ENCODE measurements at regions not wholly inside any gene's neighbourhood (a gene's known extent, or its start where the extent isn't known, plus 50 kb on each side); places are given as distances from the start of the nearest gene placed in this dataset.
"Not testable (repeated sequence)": the region's sequence is repeated elsewhere in the genome, so short reads cannot be mapped to it uniquely, and the experiment has no call there.

DNA sequence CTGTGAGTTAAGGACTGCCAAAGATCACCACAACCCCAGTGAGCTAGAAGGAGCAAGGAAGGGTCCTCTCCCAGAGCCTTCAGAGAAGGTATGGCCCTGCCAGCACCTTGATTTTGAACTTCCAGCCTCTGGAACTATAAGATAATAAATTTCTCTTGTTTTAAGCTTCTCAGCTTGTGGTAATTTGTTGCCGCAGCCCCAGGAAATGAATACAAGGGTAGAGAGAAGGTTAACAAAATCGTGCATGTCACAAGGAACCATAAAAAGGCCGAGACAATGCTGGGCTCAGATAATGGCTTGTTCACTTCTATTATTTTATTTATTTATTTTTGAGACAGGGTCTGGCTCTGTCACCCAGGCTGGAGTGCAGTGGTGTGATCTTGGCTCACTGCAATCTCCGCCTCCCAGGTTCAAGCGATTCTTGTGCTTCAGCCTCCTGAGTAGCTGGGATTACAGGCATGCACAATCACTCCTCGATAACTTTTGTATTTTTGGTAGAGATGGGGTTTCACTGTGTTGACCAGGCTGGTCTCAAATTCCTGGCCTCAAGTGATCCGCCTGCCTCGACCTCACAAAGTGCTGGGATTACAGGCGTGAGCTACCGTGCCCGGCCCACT is 71.5 kb downstream of the WSB1 start:
- H3K4me1 Mint-ChIP-seq: peaks cover 14% of the 10 kb centered on the region
- not testable (repeated sequence) for ATAC-seq (replicated peaks; ENCODE audit: extremely low read depth, poor library complexity, severe bottlenecking); H3K36me3 Mint-ChIP-seq (ENCODE audit: insufficient read depth); H3K27me3 Mint-ChIP-seq; H3K27ac Mint-ChIP-seq (ENCODE audit: low read depth); H3K9me3 Mint-ChIP-seq; H3K4me3 Mint-ChIP-seq; DNase-seq (ENCODE audit: low spot score in 2 of 2)

DNA sequence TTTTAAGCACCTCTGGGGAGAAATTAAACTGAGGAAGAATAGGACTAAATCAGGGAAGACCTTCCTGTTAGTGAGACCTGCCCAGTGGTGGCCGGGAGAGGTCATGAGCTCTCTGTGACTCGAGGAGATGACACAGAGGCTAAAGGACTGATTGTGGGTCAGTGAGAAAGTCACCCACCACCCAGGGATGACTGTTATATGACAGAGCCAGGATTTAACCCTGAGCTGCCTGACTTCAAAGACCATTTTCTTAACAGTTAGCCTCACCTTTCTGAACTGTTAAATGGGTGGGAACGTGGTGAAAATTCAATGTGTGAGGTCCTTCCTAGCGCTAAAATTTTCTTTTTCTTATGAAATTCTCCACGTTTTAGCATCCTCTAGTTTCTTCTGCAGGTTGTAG is 72.5 kb downstream of the WSB1 start:
- no peaks in the 10 kb centered on the region for H3K9me3 Mint-ChIP-seq
- H3K4me3 Mint-ChIP-seq: no peak overlapping the region
- DNase-seq (ENCODE audit: low spot score in 2 of 2): no peak
- no peak for ATAC-seq (replicated peaks; ENCODE audit: extremely low read depth, poor library complexity, severe bottlenecking)
- peaks cover 4% of the 10 kb centered on the region for H3K4me1 Mint-ChIP-seq
- no peaks in the 10 kb centered on the region for H3K36me3 Mint-ChIP-seq (ENCODE audit: insufficient read depth)
- no peak overlapping the region for H3K27ac Mint-ChIP-seq (ENCODE audit: low read depth)
- H3K27me3 Mint-ChIP-seq: peaks cover 3% of the 10 kb centered on the region

GRCh38 chr17:27367121-27367981 is 73.4 kb downstream of the WSB1 start:
- H3K4me3 Mint-ChIP-seq: no peak overlapping the region
- DNase-seq (ENCODE audit: low spot score in 2 of 2) (no peak), ATAC-seq (replicated peaks; ENCODE audit: extremely low read depth, poor library complexity, severe bottlenecking) (no peak)
- no peak overlapping the region for H3K27ac Mint-ChIP-seq (ENCODE audit: low read depth)
- H3K9me3 Mint-ChIP-seq: no peaks in the 10 kb centered on the region
- no peaks in the 10 kb centered on the region for H3K36me3 Mint-ChIP-seq (ENCODE audit: insufficient read depth)
- peaks cover 12% of the 10 kb centered on the region for H3K27me3 Mint-ChIP-seq
- H3K4me1 Mint-ChIP-seq: no peaks in the 10 kb centered on the region

DNA sequence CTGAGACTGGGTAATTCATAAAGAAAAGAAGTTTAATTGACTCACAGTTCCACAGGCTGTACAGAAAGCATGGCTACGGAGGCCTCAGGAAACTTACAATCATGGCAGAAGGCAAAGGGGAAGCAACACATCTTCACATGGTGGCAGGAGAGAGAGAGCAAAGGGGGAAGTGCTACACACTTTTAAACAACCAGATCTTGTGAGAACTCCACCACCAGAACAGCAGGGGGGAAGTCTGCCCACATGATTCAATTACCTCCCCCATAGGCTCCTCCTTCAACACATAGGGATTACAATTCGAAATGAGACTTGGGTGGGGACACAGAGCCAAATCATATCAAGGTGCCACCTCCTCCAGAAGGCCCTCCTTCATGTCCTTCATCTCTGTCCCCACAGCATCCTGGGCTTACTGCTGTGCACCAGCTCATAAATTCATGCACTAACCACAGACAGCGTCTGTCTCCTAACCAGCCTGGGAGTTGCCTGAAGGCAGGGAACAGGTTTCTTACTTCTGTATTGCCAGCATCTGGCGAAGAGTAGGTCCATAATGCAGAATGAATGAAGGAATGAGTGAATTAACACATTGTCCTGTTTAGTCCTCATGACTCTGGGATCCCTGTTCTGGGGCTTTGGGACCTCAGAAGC is 74.4 kb downstream of the WSB1 start:
- no peak overlapping the region for H3K4me3 Mint-ChIP-seq
- no peak overlapping the region for H3K27ac Mint-ChIP-seq (ENCODE audit: low read depth)
- ATAC-seq (replicated peaks; ENCODE audit: extremely low read depth, poor library complexity, severe bottlenecking): no peak
- peaks cover 21% of the 10 kb centered on the region for H3K27me3 Mint-ChIP-seq
- H3K36me3 Mint-ChIP-seq (ENCODE audit: insufficient read depth): peaks cover 1% of the 10 kb centered on the region
- DNase-seq (ENCODE audit: low spot score in 2 of 2): no peak
- no peaks in the 10 kb centered on the region for H3K9me3 Mint-ChIP-seq
- no peaks in the 10 kb centered on the region for H3K4me1 Mint-ChIP-seq

GRCh38 chr17:27368980-27369379 is 75.1 kb downstream of the WSB1 start:
- H3K4me3 Mint-ChIP-seq: no peak overlapping the region
- ATAC-seq (replicated peaks; ENCODE audit: extremely low read depth, poor library complexity, severe bottlenecking) (no peak), DNase-seq (ENCODE audit: low spot score in 2 of 2) (no peak)
- no peaks in the 10 kb centered on the region for H3K4me1 Mint-ChIP-seq
- H3K9me3 Mint-ChIP-seq: no peaks in the 10 kb centered on the region
- H3K36me3 Mint-ChIP-seq (ENCODE audit: insufficient read depth): peaks cover 1% of the 10 kb centered on the region
- no peak overlapping the region for H3K27ac Mint-ChIP-seq (ENCODE audit: low read depth)
- peaks cover 24% of the 10 kb centered on the region for H3K27me3 Mint-ChIP-seq

GRCh38 chr17:27370776-27371175 is 76.9 kb downstream of the WSB1 start:
- H3K4me1 Mint-ChIP-seq: no peaks in the 10 kb centered on the region
- H3K9me3 Mint-ChIP-seq: no peaks in the 10 kb centered on the region
- no peak overlapping the region for H3K27ac Mint-ChIP-seq (ENCODE audit: low read depth)
- peaks cover 1% of the 10 kb centered on the region for H3K36me3 Mint-ChIP-seq (ENCODE audit: insufficient read depth)
- peaks cover 35% of the 10 kb centered on the region for H3K27me3 Mint-ChIP-seq
- DNase-seq (ENCODE audit: low spot score in 2 of 2) (no peak), ATAC-seq (replicated peaks; ENCODE audit: extremely low read depth, poor library complexity, severe bottlenecking) (no peak)
- H3K4me3 Mint-ChIP-seq: no peak overlapping the region

DNA sequence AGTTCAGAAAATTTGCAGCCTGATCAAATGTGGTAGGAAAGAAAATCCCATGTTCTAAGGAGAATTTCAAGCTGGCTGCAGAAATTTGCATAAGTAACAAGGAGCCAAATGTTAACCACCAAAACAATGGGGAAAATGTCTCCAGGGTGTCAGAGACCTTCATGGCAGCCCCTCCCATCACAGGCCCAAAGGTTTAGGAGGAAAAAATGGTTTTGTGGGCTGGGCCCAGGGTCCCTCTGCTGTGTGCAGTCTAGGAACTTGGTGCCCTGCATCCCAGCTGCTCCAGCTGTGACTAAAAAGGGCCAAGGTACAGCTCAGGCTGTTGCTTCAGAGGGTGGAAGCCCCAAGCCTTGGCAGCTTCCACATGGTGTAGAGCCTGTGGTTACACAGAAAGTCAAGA is 79.8 kb downstream of the WSB1 start:
- not testable (repeated sequence) for ATAC-seq (replicated peaks; ENCODE audit: extremely low read depth, poor library complexity, severe bottlenecking); H3K36me3 Mint-ChIP-seq (ENCODE audit: insufficient read depth); H3K4me1 Mint-ChIP-seq; DNase-seq (ENCODE audit: low spot score in 2 of 2); H3K27ac Mint-ChIP-seq (ENCODE audit: low read depth); H3K9me3 Mint-ChIP-seq; H3K4me3 Mint-ChIP-seq
- H3K27me3 Mint-ChIP-seq: peaks cover 36% of the 10 kb centered on the region

DNA sequence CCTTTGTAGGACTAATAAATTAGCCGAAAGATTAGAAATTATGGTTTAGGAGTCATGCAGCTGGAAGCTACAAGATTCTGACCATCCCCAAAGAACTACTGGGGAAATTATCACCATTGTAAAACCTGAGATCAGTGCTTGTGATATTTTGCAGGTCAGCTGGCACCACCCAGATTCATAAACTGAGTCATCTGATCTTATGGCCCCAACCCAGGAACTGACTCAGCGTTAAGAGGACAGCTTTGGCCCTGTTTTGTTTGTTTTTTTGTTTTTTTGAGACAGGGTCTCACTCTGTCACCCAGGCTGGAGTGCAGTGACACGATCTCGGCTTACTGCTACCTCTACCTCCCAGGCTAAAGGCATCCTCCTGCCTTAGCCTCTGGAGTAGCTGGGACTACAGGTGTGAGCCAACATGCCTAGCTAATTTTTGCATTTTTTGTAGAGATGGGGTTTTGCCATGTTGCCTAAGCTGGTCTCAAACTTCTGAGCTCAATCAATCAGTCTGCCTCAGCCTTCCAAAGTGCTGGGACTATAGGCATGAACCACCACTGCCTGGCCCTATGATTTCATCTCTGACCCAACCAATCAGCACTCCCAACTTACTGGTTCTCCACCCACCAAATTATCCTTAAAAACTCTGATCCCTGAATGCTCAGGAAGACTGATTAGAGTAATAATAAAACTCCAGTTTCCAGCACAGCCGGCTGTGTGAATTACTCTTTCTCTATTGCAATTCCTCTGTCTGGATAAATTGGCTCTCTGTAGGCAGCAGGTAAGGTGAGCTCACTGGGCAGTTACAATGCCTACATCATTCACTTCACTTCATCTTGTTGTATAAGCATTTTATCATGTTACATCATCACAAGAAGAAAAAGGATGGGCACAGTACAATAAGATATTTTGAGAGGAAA is 79.4 kb upstream of the KSR1 start:
- H3K27me3 Mint-ChIP-seq: peaks cover 47% of the 10 kb centered on the region
- peaks cover 1% of the 10 kb centered on the region for H3K36me3 Mint-ChIP-seq (ENCODE audit: insufficient read depth)
- H3K9me3 Mint-ChIP-seq: no peaks in the 10 kb centered on the region
- H3K27ac Mint-ChIP-seq (ENCODE audit: low read depth): no peak overlapping the region
- no peak overlapping the region for H3K4me3 Mint-ChIP-seq
- ATAC-seq (replicated peaks; ENCODE audit: extremely low read depth, poor library complexity, severe bottlenecking) (no peak), DNase-seq (ENCODE audit: low spot score in 2 of 2) (no peak)
- no peaks in the 10 kb centered on the region for H3K4me1 Mint-ChIP-seq

DNA sequence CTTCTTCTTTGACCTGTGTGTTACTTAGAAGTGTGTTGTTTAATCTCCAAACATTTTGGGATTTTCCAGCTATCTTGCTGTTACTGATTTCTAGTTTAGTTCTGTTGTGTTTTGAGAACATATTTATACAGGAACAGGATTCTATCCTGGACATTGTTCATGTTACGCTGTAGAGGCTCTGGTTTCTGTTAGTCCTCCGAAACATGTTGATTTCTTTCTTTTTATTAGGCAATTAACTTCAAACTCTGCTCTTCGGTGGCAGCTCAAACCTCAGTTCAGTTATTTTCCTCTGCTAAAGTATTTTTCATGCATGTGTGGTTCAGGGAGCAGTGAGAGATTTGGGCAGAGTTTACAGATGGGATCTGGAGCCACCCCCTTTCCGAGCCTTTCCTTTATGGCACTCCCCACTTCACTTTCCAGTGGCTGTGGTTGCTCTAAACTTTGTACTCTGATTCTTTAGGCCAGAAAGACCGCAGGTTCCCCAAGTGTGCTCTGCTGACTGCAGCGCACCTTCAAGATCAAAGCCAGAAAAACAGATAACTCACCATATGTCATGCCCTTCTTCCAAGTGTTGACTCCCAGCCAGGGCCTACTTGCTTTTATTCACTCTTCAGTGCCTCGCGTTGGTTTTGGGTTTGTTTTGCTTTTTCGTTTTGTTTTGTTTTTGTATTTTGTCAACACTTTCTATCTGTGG is 77.6 kb upstream of the KSR1 start:
- DNase-seq (ENCODE audit: low spot score in 2 of 2) (no peak), ATAC-seq (replicated peaks; ENCODE audit: extremely low read depth, poor library complexity, severe bottlenecking) (no peak)
- H3K27ac Mint-ChIP-seq (ENCODE audit: low read depth): no peak overlapping the region
- peaks cover 30% of the 10 kb centered on the region for H3K27me3 Mint-ChIP-seq
- H3K36me3 Mint-ChIP-seq (ENCODE audit: insufficient read depth): peaks cover 3% of the 10 kb centered on the region
- no peaks in the 10 kb centered on the region for H3K4me1 Mint-ChIP-seq
- H3K4me3 Mint-ChIP-seq: no peak overlapping the region
- H3K9me3 Mint-ChIP-seq: no peaks in the 10 kb centered on the region

DNA sequence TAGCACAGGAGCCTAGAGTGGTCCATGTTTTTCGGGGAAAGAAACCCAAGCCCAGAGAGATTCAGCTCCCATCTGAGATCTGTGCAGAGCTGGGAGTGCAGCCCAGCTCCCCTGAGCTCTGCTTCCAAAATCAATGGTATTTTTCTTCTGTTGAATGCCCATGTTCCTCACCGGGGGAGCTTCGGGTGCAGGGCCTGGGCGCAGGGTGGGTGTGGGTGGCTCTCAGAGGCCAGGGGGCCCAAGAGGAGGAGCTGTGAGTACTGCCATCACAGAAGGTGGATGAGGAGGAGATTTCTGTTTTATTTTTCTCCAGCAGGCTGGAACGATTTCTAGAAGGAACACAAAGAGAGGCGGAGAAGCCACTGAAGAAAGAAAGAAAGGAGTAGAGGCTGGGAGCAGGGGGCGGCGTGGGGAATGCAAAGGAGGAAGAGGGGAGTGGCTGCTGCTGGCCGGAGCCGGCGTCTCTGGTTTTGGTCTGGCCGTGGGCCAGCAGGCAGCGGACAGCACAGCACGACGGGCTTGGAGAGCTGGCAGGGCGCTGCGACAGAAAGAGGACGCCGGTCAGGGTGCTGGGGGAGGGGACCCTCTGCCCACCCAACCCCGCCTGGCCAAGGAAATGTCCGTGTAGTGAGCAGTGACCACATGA is 76.2 kb upstream of the KSR1 start:
- Mint-ChIP-seq H3K36me3 (ENCODE audit: insufficient read depth) (peaks cover 3% of the 10 kb centered on the region), H3K4me1 (no peaks in the 10 kb centered on the region), H3K27ac (ENCODE audit: low read depth) (no peak overlapping the region), H3K27me3 (peaks cover 26% of the 10 kb centered on the region), H3K4me3 (no peak overlapping the region), H3K9me3 (no peaks in the 10 kb centered on the region)
- no peak for ATAC-seq (replicated peaks; ENCODE audit: extremely low read depth, poor library complexity, severe bottlenecking)
- DNase-seq (ENCODE audit: low spot score in 2 of 2): no peak

- Mint-ChIP-seq H3K9me3 (no peaks in the 10 kb centered on the region), H3K4me1 (no peaks in the 10 kb centered on the region), H3K27me3 (peaks cover 21% of the 10 kb centered on the region), H3K36me3 (ENCODE audit: insufficient read depth) (peaks cover 3% of the 10 kb centered on the region), H3K4me3 (no peak overlapping the region), H3K27ac (ENCODE audit: low read depth) (no peak overlapping the region)
- no peak for ATAC-seq (replicated peaks; ENCODE audit: extremely low read depth, poor library complexity, severe bottlenecking)
- DNase-seq (ENCODE audit: low spot score in 2 of 2): no peak
These were observed 75.7 kb upstream of the KSR1 start for GRCh38 chr17:27380551-27380950.
